SJCRH30 (cell line): ENCODE measurements at regions not wholly inside any gene's neighbourhood (a gene's known extent, or its start where the extent isn't known, plus 50 kb on each side); places are given as distances from the start of the nearest gene placed in this dataset.

Experiments
- DNase-seq, 2 experiments: peaks; one replicate each; pipeline ENCODE4 v3.0.0-alpha.2; 2015 to 2020
- H3K27ac ChIP-seq: fragments of 250-450 bp; sonication (Bioruptor Pico); 2 replicates; pipeline ENCODE4 v1.5.1; 2020; ENCODE audit warnings: mild to moderate bottlenecking, moderate library complexity
- H3K27me3 ChIP-seq: fragments of 250-450 bp; sonication (Bioruptor Pico); 2 replicates; pipeline ENCODE4 v1.5.1; 2020; ENCODE audit warnings: mild to moderate bottlenecking, moderate library complexity
- H3K36me3 ChIP-seq: fragments of 250-450 bp; sonication (Bioruptor Pico); 2 replicates; pipeline ENCODE4 v1.5.1; 2020; ENCODE audit warnings: mild to moderate bottlenecking, moderate library complexity
- H3K4me1 ChIP-seq: fragments of 250-450 bp; sonication (Bioruptor Pico); 2 replicates; pipeline ENCODE4 v1.5.1; 2020; ENCODE audit warnings: mild to moderate bottlenecking, moderate library complexity
- H3K4me3 ChIP-seq: fragments of 250-450 bp; sonication (Bioruptor Pico); 2 replicates; pipeline ENCODE4 v1.5.1; 2020; ENCODE audit warnings: mild to moderate bottlenecking, moderate library complexity
- H3K9me3 ChIP-seq: fragments of 250-450 bp; sonication (Bioruptor Pico); replicated peaks from 2 replicates; pipeline ENCODE4 v1.5.1; 2020; ENCODE audit warnings: mild to moderate bottlenecking, moderate library complexity

GRCh38 chr13:40210865-40211585, 455.4 kb downstream of the FOXO1 start:
- no peaks in the 10 kb centered on the region for H3K9me3 ChIP-seq
- no peaks in the 10 kb centered on the region for H3K27me3 ChIP-seq

GRCh38 chr13:40211586-40211968, 454.9 kb downstream of the FOXO1 start:
- H3K27me3 ChIP-seq = no peaks in the 10 kb centered on the region
- DNase-seq = peak in 1 of 2 experiments; percentile 22
- H3K27ac ChIP-seq = no peak overlapping the region
- H3K9me3 ChIP-seq = no peaks in the 10 kb centered on the region
- no peaks in the 10 kb centered on the region for H3K4me1 ChIP-seq
- no peak overlapping the region for H3K4me3 ChIP-seq
- no peaks in the 10 kb centered on the region for H3K36me3 ChIP-seq

More at GRCh38 chr13:40210865-40211585, 455.4 kb downstream of the FOXO1 start:
- Histone ChIP-seq H3K27ac (no peak overlapping the region), H3K4me1 (no peaks in the 10 kb centered on the region), H3K36me3 (no peaks in the 10 kb centered on the region), H3K4me3 (no peak overlapping the region)
- no peak for DNase-seq

- no peaks in the 10 kb centered on the region for H3K4me1 ChIP-seq
- no peaks in the 10 kb centered on the region for H3K27me3 ChIP-seq
- H3K36me3 ChIP-seq = no peaks in the 10 kb centered on the region
- no peaks in the 10 kb centered on the region for H3K9me3 ChIP-seq
- no peak overlapping the region for H3K27ac ChIP-seq
- peak in 1 of 2 experiments; percentile 24 for DNase-seq
- H3K4me3 ChIP-seq = no peak overlapping the region
Observed at GRCh38 chr13:40213779-40214178, 452.7 kb downstream of the FOXO1 start.

DNA sequence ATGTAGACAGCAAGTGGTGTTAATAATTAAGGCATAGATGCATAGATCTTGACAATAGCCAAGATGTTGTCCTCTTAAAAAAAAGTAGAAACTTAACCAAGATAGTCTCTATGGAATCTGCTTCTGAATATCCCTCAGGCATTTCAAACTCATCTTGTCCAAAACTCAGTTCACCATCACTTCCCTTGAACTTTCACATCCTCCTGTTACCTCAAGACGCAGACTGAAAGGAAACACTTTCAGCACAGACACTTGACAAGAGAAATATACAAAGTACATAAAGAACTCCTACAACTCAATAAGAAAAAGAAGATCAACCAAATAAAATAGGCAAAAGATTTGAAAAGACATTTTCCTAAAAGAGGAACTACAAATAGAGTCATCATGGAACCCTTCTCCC, 451.1 kb downstream of the FOXO1 start:
- H3K27ac ChIP-seq = no peak overlapping the region
- H3K4me1 ChIP-seq = no peaks in the 10 kb centered on the region
- H3K4me3 ChIP-seq = no peak overlapping the region
- DNase-seq = no peak
- no peaks in the 10 kb centered on the region for H3K27me3 ChIP-seq
- H3K9me3 ChIP-seq = no peaks in the 10 kb centered on the region
- H3K36me3 ChIP-seq = no peaks in the 10 kb centered on the region

GRCh38 chr13:40215747-40216146, 450.7 kb downstream of the FOXO1 start:
- Histone ChIP-seq H3K4me3 (no peak overlapping the region), H3K27me3 (no peaks in the 10 kb centered on the region), H3K9me3 (no peaks in the 10 kb centered on the region), H3K4me1 (no peaks in the 10 kb centered on the region), H3K27ac (no peak overlapping the region), H3K36me3 (no peaks in the 10 kb centered on the region)
- no peak for DNase-seq

DNA sequence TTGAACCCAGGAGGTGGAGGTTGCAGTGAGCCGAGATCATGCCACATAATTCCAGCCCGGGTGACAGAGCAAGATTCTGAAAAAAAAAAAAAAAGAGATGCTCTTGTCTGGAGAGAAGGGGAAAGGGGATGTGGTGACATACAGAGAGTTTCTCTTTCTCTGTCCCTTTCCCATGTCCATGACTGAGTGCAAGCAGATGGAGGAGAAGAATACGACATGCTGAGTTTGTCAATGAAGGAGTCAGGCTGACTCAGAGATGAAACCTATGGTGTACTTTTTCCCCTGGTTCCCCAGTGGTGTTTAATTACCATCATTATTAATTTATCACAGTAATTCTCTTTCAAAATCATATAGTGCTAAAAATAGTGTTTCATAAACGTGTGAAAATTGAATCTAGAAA, 448.8 kb downstream of the FOXO1 start:
- Histone ChIP-seq H3K4me1 (peaks cover 18% of the 10 kb centered on the region), H3K27ac (no peak overlapping the region), H3K27me3 (no peaks in the 10 kb centered on the region), H3K9me3 (no peaks in the 10 kb centered on the region), H3K36me3 (no peaks in the 10 kb centered on the region), H3K4me3 (no peak overlapping the region)
- no peak for DNase-seq

DNA sequence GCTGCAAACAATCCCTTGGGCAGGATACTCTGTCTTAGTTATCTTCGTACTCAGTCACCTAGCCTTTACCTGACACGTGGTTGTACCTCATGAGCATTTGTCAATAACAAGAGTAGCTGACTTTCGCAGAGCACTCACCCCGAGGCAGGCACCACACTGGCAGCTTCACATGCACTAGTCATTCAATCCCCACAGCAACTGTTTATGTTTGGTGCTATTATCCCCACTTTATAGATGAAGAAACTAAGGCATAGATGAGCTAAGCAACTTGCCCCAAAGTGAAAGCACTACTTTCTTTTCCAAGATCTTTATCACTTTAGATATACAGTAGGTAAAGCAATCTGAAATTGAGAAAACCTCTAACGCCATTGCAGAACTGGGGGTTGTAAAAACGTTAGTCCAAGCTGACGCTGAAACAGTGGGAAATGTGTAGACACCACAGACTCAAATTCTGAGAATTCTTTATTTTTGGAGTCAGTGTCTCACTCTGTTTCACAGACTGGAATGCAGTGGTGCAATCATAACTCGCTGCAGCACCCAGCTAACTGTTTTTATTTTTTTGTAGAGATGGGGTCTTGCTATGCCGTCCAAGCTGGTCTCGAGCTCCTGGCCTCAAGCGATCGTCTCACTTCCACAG, 446.0 kb downstream of the FOXO1 start:
- Histone ChIP-seq H3K4me3 (no peak overlapping the region), H3K27me3 (no peaks in the 10 kb centered on the region), H3K9me3 (no peaks in the 10 kb centered on the region), H3K4me1 (peaks cover 18% of the 10 kb centered on the region), H3K27ac (no peak overlapping the region), H3K36me3 (no peaks in the 10 kb centered on the region)
- DNase-seq = no peak

GRCh38 chr13:40221131-40221459, 445.3 kb downstream of the FOXO1 start:
- H3K27ac ChIP-seq = no peak overlapping the region
- no peak overlapping the region for H3K4me3 ChIP-seq
- peaks cover 18% of the 10 kb centered on the region for H3K4me1 ChIP-seq
- H3K9me3 ChIP-seq = no peaks in the 10 kb centered on the region
- no peaks in the 10 kb centered on the region for H3K27me3 ChIP-seq
- no peak for DNase-seq
- no peaks in the 10 kb centered on the region for H3K36me3 ChIP-seq

GRCh38 chr13:40221460-40222201, 444.8 kb downstream of the FOXO1 start:
- H3K4me1 ChIP-seq = peaks cover 18% of the 10 kb centered on the region
- H3K27ac ChIP-seq = peak overlapping the region; percentile 9; the same call in 1 of the 2 replicates
- H3K36me3 ChIP-seq = no peaks in the 10 kb centered on the region
- no peaks in the 10 kb centered on the region for H3K27me3 ChIP-seq
- H3K4me3 ChIP-seq = no peak overlapping the region
- DNase-seq = peak in 1 of 2 experiments; percentile 36
- H3K9me3 ChIP-seq = no peaks in the 10 kb centered on the region

- Histone ChIP-seq H3K27me3 (no peaks in the 10 kb centered on the region), H3K4me1 (peaks cover 23% of the 10 kb centered on the region), H3K27ac (no peak overlapping the region), H3K36me3 (no peaks in the 10 kb centered on the region), H3K4me3 (no peak overlapping the region), H3K9me3 (no peaks in the 10 kb centered on the region)
- no peak for DNase-seq
Observed at GRCh38 chr13:40223585-40223984, 442.9 kb downstream of the FOXO1 start.

DNA sequence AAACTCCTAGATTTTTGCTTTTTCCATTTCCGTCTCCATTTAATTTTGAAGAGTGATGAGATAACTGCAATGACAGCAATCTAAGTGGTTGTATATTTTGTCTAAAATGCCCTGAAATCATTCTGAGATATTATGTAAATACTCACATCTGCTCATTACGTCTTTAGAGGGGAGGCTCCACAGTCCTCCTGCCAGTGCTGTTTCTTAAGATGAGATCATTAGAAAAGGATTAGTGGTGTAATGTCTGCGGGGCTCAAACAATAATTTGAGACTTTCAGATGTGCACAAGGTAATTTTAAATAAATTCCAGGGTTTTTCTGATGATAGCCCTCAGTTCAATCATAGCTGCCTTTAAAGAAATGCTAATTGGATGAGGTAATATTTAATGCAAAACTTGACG, 437.9 kb downstream of the FOXO1 start:
- H3K4me3 ChIP-seq = no peak overlapping the region
- peak in 1 of 2 experiments; percentile 48 for DNase-seq
- no peaks in the 10 kb centered on the region for H3K27me3 ChIP-seq
- H3K27ac ChIP-seq = no peak overlapping the region; the same call in 1 of the 2 replicates
- H3K4me1 ChIP-seq = peaks cover 42% of the 10 kb centered on the region
- no peaks in the 10 kb centered on the region for H3K9me3 ChIP-seq
- H3K36me3 ChIP-seq = no peaks in the 10 kb centered on the region

GRCh38 chr13:40228990-40229389, 437.5 kb downstream of the FOXO1 start:
- DNase-seq = no peak
- H3K36me3 ChIP-seq = no peaks in the 10 kb centered on the region

DNA sequence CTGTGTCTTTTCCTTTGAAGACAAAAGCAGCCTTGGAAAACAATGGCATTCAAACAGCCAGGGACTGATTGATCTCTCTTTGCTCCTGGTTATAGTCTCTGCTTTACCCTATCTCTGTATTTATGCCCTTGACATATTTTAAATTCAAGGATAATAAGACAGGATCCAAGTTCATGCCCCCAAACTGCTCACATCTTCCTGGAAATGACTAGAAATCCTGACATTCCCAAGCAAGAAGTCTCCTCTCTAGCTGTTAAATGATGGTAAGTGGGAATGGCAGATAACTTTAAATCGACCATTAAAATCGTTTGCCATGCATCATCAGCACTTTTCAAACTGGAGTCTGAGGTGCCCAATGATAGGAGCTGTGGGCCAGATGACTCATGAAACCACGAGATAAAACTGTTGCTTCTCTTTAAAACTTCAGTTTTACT, 435.6 kb downstream of the FOXO1 start:
- no peaks in the 10 kb centered on the region for H3K36me3 ChIP-seq
- H3K4me1 ChIP-seq = peaks cover 61% of the 10 kb centered on the region
- peak; percentile 31 to 60 for DNase-seq
- H3K4me3 ChIP-seq = no peak overlapping the region
- H3K9me3 ChIP-seq = no peaks in the 10 kb centered on the region
- peak overlapping the region; percentile 97; the same call in 1 of the 2 replicates for H3K27ac ChIP-seq
- H3K27me3 ChIP-seq = no peaks in the 10 kb centered on the region

More at GRCh38 chr13:40228990-40229389, 437.5 kb downstream of the FOXO1 start:
- Histone ChIP-seq H3K27ac (no peak overlapping the region; the same call in 1 of the 2 replicates), H3K4me1 (peaks cover 44% of the 10 kb centered on the region), H3K9me3 (no peaks in the 10 kb centered on the region), H3K4me3 (no peak overlapping the region), H3K27me3 (no peaks in the 10 kb centered on the region)

DNA sequence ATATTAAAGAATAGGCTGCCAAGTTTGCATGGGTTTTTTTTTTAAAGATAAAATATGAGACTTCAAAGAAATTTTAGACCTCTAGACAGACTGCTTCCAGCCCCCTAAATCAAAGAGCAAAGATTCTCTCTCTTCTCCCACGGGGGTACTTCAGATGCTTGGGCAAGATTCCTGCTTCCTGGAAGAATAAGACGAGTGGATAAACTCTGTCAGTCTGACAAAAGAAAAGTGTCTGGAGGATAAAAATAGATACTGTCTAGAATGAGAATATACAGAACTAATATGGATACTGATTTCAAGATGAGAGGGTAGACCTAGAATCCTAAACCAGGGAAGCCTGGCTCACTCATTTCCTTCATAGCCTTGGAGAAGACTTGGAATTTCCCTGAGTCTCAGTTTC, 435.1 kb downstream of the FOXO1 start:
- H3K36me3 ChIP-seq = no peaks in the 10 kb centered on the region
- no peak overlapping the region for H3K4me3 ChIP-seq
- DNase-seq = peak in 1 of 2 experiments; percentile 46
- peak overlapping the region; percentile 97 for H3K27ac ChIP-seq
- H3K27me3 ChIP-seq = no peaks in the 10 kb centered on the region
- peaks cover 61% of the 10 kb centered on the region for H3K4me1 ChIP-seq
- no peaks in the 10 kb centered on the region for H3K9me3 ChIP-seq

DNA sequence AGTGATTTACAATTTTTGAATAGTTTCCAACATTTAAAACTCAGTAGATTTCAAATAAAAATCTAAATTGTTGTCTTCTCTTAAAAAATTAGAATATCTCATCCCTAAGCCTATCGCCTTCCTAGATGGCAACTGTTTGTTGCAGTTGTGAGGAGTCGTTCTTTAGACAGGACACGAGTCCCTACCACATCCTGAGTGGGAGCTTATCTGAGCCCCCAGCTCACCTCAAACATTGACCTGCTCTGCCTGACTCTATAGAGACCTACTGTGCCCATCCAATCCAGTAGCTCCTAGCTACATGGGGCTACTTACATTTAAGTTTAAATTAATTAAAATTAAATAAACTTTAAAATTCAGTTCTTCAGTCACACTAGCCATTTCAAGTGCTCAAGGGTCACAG, 434.7 kb downstream of the FOXO1 start:
- Histone ChIP-seq H3K27ac (peak overlapping the region; percentile 97), H3K9me3 (no peaks in the 10 kb centered on the region), H3K36me3 (no peaks in the 10 kb centered on the region), H3K27me3 (no peaks in the 10 kb centered on the region), H3K4me3 (no peak overlapping the region), H3K4me1 (peaks cover 61% of the 10 kb centered on the region)
- peak in 1 of 2 experiments; percentile 49 for DNase-seq
